CD8-positive, alpha-beta memory T cell (primary cell): ENCODE measurements at regions not wholly inside any gene's neighbourhood (a gene's known extent, or its start where the extent isn't known, plus 50 kb on each side); places are given as distances from the start of the nearest gene placed in this dataset.

Source experiments
- CTCF ChIA-PET: fragments of 350-600 bp; sonication (Branson Sonifier 250); formaldehyde crosslinking; loops from one replicate; lab custom pipeline; 2021; ENCODE audit warnings: antibody characterized with exemption; lab: Charles Lee
- POLR2A ChIA-PET: fragments of 350-600 bp; sonication (Branson Sonifier 250); formaldehyde crosslinking; loops from one replicate; lab custom pipeline; 2021; ENCODE audit warnings: antibody characterized with exemption; lab: Charles Lee
- DNase-seq, 5 donors: peaks; one replicate each; pipeline versions ENCODE4 v3.0.0 to v3.0.0-alpha.2; 2020 to 2022; ENCODE audit warnings: mixed read lengths in 1 of 5
- H3K27ac ChIP-seq: one replicate; pipeline ENCODE4 v1.7.0; 2013; ENCODE audit warnings: low read depth, mild to moderate bottlenecking, low read length, moderate library complexity
- H3K27me3 ChIP-seq: 2 replicates; pipeline ENCODE4 v1.7.0; 2013; ENCODE audit warnings: low read length, mild to moderate bottlenecking; ENCODE audit not compliant: insufficient read depth, poor library complexity, severe bottlenecking
- H3K36me3 ChIP-seq: 2 replicates; pipeline ENCODE4 v1.7.0; 2013; ENCODE audit warnings: mild to moderate bottlenecking, low read length, moderate library complexity; ENCODE audit not compliant: insufficient read depth
- H3K4me1 ChIP-seq: 2 replicates; pipeline ENCODE4 v1.7.0; 2013; ENCODE audit warnings: mild to moderate bottlenecking, low read length, moderate library complexity; ENCODE audit not compliant: insufficient read depth
- H3K4me3 ChIP-seq: 2 replicates; pipeline ENCODE4 v1.7.0; 2013; ENCODE audit warnings: mild to moderate bottlenecking, low read length
- H3K9me3 ChIP-seq: 2 replicates; pipeline ENCODE4 v1.7.0; 2013; ENCODE audit warnings: mild to moderate bottlenecking, low read length
- H3K27ac Mint-ChIP-seq, 8 donors: one replicate each; pipeline ENCODE4 v1.8.0; 2020 to 2021; ENCODE audit warnings: mixed read lengths in 8 of 8, mild to moderate bottlenecking in 6 of 8, inconsistent platforms in 3 of 8, moderate library complexity in 3 of 8
- H3K27me3 Mint-ChIP-seq, 2 donors: one replicate each; pipeline ENCODE4 v1.8.0; 2020 to 2021; ENCODE audit warnings: mixed read lengths in 2 of 2, mild to moderate bottlenecking in 1 of 2, moderate library complexity in 1 of 2
- H3K36me3 Mint-ChIP-seq, 3 donors: one replicate each; pipeline ENCODE4 v1.8.0; 2020 to 2021; ENCODE audit warnings: mixed read lengths in 3 of 3, inconsistent platforms in 1 of 3, mild to moderate bottlenecking in 1 of 3
- H3K4me1 Mint-ChIP-seq, 3 donors: one replicate each; pipeline ENCODE4 v1.8.0; 2020 to 2021; ENCODE audit warnings: mixed read lengths in 3 of 3, inconsistent platforms in 1 of 3, mild to moderate bottlenecking in 1 of 3
- H3K4me3 Mint-ChIP-seq, 7 donors: one replicate each; pipeline ENCODE4 v1.8.0; 2020 to 2021; ENCODE audit warnings: mixed read lengths in 7 of 7, mild to moderate bottlenecking in 6 of 7, moderate library complexity in 4 of 7, inconsistent platforms in 2 of 7
- H3K9me3 Mint-ChIP-seq, 5 donors: one replicate each; pipeline ENCODE4 v1.8.0; 2020 to 2022; ENCODE audit warnings: mixed read lengths in 5 of 5, mild to moderate bottlenecking in 3 of 5, moderate library complexity in 2 of 5, inconsistent platforms in 1 of 5

DNA sequence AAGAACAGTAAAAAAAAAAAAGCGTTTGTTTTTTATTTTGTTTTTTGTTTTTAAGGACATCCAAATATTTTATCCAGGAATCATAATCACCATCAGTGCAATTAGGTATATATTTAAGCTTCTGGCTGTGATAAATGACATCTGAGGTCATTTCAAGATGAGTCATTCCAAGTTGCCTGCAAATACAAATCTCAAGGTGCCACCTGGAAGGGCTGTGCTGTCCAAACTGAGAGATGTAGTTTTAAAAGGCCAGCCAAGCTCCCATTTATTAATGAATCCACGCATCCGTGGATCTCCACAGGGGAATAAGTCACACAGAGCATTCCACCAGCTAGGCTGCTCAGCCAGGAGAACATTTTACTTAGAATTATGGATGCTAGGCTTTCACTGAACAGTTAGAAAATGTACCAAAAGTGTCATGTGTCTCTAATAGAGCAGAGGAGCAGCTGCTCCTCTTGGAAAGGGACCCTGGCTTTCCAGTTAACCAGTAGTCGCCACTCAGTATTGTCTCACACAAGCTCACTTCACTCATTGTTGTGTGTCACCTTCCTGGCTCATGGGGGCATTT, 1151.4 kb upstream of the TMEM132C start:
- Mint-ChIP-seq H3K4me3 (no peak overlapping the region), H3K9me3 (no peaks in the 10 kb centered on the region), H3K4me1 (no peaks in the 10 kb centered on the region), H3K27ac (no peak overlapping the region), H3K36me3 (no peaks in the 10 kb centered on the region), H3K27me3 (peaks cover 7 to 55% of the 10 kb centered on the region in 2 donors)
- CTCF ChIA-PET, result no interaction called here
- no peaks in the 10 kb centered on the region for H3K36me3 ChIP-seq
- no peaks in the 10 kb centered on the region for H3K27me3 ChIP-seq
- no peak for DNase-seq
- H3K27ac ChIP-seq, result no peak overlapping the region
- H3K9me3 ChIP-seq, result no peaks in the 10 kb centered on the region
- no peak overlapping the region for H3K4me3 ChIP-seq
- POLR2A ChIA-PET, result no interaction called here
- H3K4me1 ChIP-seq, result no peaks in the 10 kb centered on the region

DNA sequence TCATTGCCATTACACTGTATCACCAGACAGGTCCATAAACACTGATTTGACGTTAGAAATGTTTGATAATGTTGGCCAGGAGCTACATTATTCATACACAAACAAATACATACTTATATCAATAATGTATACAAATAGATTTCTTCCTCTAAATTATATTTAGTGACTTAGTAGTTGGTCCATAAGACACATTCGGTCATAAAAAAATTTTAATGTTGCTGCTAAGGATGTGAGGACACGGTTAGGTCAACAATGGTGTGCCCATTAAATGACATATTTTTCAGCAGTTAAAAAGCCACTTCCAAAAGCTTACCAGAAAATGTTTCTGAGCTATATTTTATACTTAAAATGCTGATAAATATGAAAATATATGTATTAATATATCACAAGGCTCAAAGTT, 1148.7 kb upstream of the TMEM132C start:
- H3K9me3 ChIP-seq, result no peaks in the 10 kb centered on the region
- ChIA-PET CTCF (no interaction called here), POLR2A (no interaction called here)
- H3K4me3 Mint-ChIP-seq, result no peak overlapping the region
- H3K4me3 ChIP-seq, result no peak overlapping the region
- no peaks in the 10 kb centered on the region for H3K4me1 ChIP-seq
- H3K36me3 ChIP-seq, result no peaks in the 10 kb centered on the region
- H3K27me3 Mint-ChIP-seq, result peaks cover 5 to 45% of the 10 kb centered on the region in 2 donors
- DNase-seq, result no peak
- no peaks in the 10 kb centered on the region for H3K27me3 ChIP-seq
- no peak overlapping the region for H3K27ac Mint-ChIP-seq
- no peaks in the 10 kb centered on the region for H3K36me3 Mint-ChIP-seq
- H3K27ac ChIP-seq, result no peak overlapping the region
- H3K9me3 Mint-ChIP-seq, result no peaks in the 10 kb centered on the region
- no peaks in the 10 kb centered on the region for H3K4me1 Mint-ChIP-seq

DNA sequence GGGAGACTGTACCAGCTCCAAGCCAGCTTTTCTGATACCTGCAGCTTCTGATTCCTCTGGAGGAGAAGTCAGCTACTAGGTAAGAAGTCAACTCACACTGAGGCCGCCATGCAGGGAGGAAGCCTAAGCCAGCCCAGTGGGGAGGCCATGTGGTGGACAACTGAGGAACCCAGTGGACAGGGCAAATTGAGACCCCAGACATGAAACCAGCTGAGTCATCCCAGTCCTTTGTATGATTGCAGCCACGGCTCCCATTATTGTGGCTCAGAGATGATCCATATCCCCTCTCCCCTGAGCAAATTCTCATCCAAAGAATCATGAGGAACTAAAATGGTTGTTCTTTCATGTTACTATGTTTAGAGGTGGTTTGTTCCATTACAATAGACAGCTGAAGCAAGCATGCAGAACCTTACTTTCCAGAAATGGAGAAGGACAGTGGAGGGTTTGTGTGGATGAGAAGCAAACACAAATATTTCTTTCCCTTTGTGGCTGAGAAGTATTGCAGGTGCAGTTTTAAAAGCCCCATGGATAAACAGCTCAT, 1147.3 kb upstream of the TMEM132C start:
- H3K9me3 Mint-ChIP-seq, result no peaks in the 10 kb centered on the region
- H3K4me1 ChIP-seq, result no peaks in the 10 kb centered on the region
- no peak overlapping the region for H3K4me3 Mint-ChIP-seq
- H3K9me3 ChIP-seq, result no peaks in the 10 kb centered on the region
- no peaks in the 10 kb centered on the region for H3K36me3 ChIP-seq
- no peaks in the 10 kb centered on the region for H3K27me3 ChIP-seq
- ChIA-PET POLR2A (no interaction called here), CTCF (interaction anchor here (1.5 kb wide), 1 partner anchor 262 kb away, joined by 4 read pairs; no protein-coding TSS in a partner anchor)
- no peaks in the 10 kb centered on the region for H3K4me1 Mint-ChIP-seq
- DNase-seq, result no peak
- H3K36me3 Mint-ChIP-seq, result no peaks in the 10 kb centered on the region
- no peak overlapping the region for H3K27ac Mint-ChIP-seq
- H3K27ac ChIP-seq, result no peak overlapping the region
- no peak overlapping the region for H3K4me3 ChIP-seq
- H3K27me3 Mint-ChIP-seq, result peaks cover 5 to 42% of the 10 kb centered on the region in 2 donors

DNA sequence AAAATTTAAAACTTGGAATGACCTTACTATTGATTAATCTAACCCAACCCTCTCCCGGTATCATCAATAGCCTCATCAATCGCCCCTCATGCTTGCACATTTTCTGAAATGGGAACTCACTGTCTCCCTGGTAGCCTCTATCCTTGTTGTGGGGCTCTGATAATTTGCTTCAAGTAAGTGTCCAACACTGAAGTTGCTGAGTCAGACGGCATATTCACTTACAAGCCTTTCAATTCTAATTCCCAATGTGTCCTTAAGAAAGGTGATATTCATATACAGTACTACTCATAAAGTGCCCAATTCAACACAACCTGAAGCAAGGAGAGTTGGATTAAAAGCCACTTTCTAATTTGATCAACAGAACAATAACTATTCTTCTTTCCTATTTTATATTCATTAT, 1146.1 kb upstream of the TMEM132C start:
- no peak overlapping the region for H3K4me3 Mint-ChIP-seq
- H3K4me1 ChIP-seq, result no peaks in the 10 kb centered on the region
- no peaks in the 10 kb centered on the region for H3K9me3 Mint-ChIP-seq
- H3K9me3 ChIP-seq, result no peaks in the 10 kb centered on the region
- peaks cover 5 to 34% of the 10 kb centered on the region in 2 donors for H3K27me3 Mint-ChIP-seq
- CTCF ChIA-PET, result no interaction called here
- H3K4me3 ChIP-seq, result no peak overlapping the region
- H3K27ac Mint-ChIP-seq, result no peak overlapping the region
- no peak for DNase-seq
- H3K36me3 ChIP-seq, result no peaks in the 10 kb centered on the region
- no peaks in the 10 kb centered on the region for H3K36me3 Mint-ChIP-seq
- H3K4me1 Mint-ChIP-seq, result peaks cover 0 to 4% (median 0%) of the 10 kb centered on the region in 3 donors
- no peaks in the 10 kb centered on the region for H3K27me3 ChIP-seq
- no peak overlapping the region for H3K27ac ChIP-seq
- POLR2A ChIA-PET, result no interaction called here

DNA sequence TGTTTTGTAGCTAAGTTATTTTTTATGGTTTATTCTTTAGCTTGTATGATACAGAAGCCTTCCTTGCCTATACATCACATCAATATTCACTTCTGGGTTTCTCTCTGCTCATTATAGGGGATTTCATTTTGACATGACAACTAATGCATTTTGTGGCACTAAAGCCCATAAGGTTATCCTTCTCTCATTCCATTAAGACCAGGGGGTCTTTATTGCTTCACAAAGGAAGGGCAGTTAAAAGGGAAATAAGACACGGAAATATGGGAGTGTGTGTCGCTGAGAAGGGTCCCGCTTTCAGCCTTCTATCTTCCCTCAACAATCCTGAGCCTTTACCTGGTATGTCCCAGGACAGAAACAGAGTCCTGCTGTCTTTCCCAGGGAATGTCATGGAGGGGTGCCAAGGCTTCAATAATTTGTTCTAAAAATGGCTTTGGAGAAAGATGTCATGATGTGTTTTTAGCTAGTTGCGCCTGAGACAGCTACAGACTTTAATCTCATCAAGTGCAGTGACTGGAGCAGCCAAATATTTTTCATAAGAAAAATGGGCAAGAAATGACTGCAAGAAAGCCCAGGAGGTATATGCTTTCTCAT, 1145.4 kb upstream of the TMEM132C start:
- Mint-ChIP-seq H3K36me3 (no peaks in the 10 kb centered on the region), H3K27ac (no peak overlapping the region), H3K27me3 (peaks cover 4 to 27% of the 10 kb centered on the region in 2 donors), H3K4me3 (no peak overlapping the region), H3K4me1 (peaks cover 0 to 5% (median 0%) of the 10 kb centered on the region in 3 donors), H3K9me3 (no peaks in the 10 kb centered on the region)
- Histone ChIP-seq H3K4me1 (no peaks in the 10 kb centered on the region), H3K36me3 (no peaks in the 10 kb centered on the region), H3K4me3 (no peak overlapping the region), H3K27ac (no peak overlapping the region), H3K27me3 (no peaks in the 10 kb centered on the region), H3K9me3 (no peaks in the 10 kb centered on the region)
- CTCF ChIA-PET, result no interaction called here
- no peak for DNase-seq
- POLR2A ChIA-PET, result no interaction called here

DNA sequence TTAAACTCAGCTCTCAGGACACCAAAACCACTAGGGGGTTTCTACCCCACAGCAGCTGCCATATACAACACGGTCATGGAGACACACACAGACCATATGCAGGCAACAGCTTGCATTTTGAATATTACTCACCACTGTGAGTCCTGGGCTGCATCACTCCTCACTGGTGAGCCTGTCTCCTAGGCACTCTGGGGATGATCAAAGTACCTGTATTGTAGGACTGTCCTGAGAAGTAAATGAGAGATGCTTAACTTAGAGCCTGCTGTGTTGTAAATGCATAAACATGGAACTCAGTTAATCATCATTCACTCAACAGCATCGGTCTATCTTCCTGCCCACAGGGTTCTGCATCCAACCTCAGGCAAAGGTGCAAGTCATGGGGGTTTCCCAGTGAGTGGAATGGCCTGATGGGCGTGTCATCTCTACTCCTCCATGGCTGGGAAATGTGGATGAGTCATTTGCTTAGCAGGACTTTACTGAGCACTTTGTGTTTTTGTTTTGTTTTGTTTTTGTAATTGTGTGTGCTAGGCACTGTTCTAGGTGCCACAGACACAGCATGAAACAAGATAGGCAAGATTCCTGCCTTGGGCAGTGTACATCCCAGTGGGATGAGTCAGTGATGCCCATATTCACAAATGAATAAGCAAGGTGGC, 1141.2 kb upstream of the TMEM132C start:
- DNase-seq, result no peak
- CTCF ChIA-PET, result no interaction called here
- Histone ChIP-seq H3K9me3 (no peaks in the 10 kb centered on the region), H3K4me1 (no peaks in the 10 kb centered on the region), H3K4me3 (no peak overlapping the region), H3K27me3 (no peaks in the 10 kb centered on the region), H3K36me3 (no peaks in the 10 kb centered on the region), H3K27ac (peak overlapping the region; percentile 14)
- no peaks in the 10 kb centered on the region for H3K9me3 Mint-ChIP-seq
- H3K4me3 Mint-ChIP-seq, result no peak overlapping the region
- POLR2A ChIA-PET, result no interaction called here
- H3K27me3 Mint-ChIP-seq, result peaks cover 1 to 14% of the 10 kb centered on the region in 2 donors
- no peaks in the 10 kb centered on the region for H3K36me3 Mint-ChIP-seq
- H3K4me1 Mint-ChIP-seq, result peaks cover 0 to 5% (median 0%) of the 10 kb centered on the region in 3 donors
- no peak overlapping the region for H3K27ac Mint-ChIP-seq

DNA sequence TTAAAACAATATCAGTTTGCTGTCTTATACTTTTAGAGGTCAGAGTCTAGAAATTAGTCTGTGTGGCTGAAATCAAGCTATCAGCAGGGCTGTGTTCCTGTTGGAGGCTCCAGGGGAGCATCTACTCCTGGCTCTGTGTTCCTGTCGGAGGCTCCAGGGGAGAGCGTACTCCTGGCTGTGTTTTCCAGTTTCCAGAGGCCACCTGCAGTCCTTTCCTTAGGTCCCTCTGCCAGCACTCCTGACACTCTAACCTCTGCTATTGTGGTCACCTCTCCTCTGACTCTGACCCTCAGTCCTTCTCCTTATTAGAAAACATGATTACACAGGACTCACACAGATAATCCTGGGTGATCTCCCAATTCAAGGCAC, 1140.7 kb upstream of the TMEM132C start:
- no peak for DNase-seq
- H3K27ac ChIP-seq, result peak overlapping the region; percentile 14
- H3K36me3 ChIP-seq, result no peaks in the 10 kb centered on the region
- POLR2A ChIA-PET, result no interaction called here
- H3K36me3 Mint-ChIP-seq, result no peaks in the 10 kb centered on the region
- no peaks in the 10 kb centered on the region for H3K9me3 ChIP-seq
- H3K4me1 Mint-ChIP-seq, result peaks cover 0 to 5% (median 0%) of the 10 kb centered on the region in 3 donors
- H3K27me3 Mint-ChIP-seq, result peaks cover 1 to 17% of the 10 kb centered on the region in 2 donors
- no peak overlapping the region for H3K4me3 ChIP-seq
- H3K4me1 ChIP-seq, result no peaks in the 10 kb centered on the region
- no peaks in the 10 kb centered on the region for H3K9me3 Mint-ChIP-seq
- no peak overlapping the region for H3K27ac Mint-ChIP-seq
- H3K4me3 Mint-ChIP-seq, result no peak overlapping the region
- no peaks in the 10 kb centered on the region for H3K27me3 ChIP-seq
- CTCF ChIA-PET, result no interaction called here

DNA sequence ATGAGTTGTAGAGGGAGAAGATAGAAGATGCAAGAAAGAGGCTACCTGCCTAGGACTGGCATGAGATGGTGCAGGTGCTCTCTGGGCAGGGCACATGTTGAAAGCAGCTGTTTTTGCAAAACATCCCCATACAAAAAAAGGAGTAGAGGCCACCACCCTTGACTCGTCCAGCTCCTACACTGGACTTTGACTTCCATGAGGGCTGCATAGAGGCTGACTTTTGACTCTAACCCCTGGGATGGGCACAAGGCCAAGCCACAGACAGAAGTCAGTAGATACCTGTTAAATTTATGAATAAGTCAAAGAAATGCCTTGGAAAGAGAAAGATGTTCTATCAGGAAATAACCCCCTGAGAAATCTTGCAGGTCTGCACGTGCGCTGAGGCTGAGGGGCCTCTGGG, 1139.1 kb upstream of the TMEM132C start:
- H3K4me1 ChIP-seq, result no peaks in the 10 kb centered on the region
- H3K27me3 ChIP-seq, result no peaks in the 10 kb centered on the region
- Mint-ChIP-seq H3K9me3 (no peaks in the 10 kb centered on the region), H3K27me3 (peaks cover 1 to 13% of the 10 kb centered on the region in 2 donors), H3K4me3 (no peak overlapping the region), H3K27ac (no peak overlapping the region), H3K36me3 (no peaks in the 10 kb centered on the region), H3K4me1 (peaks cover 0 to 5% (median 0%) of the 10 kb centered on the region in 3 donors)
- no peaks in the 10 kb centered on the region for H3K9me3 ChIP-seq
- H3K36me3 ChIP-seq, result no peaks in the 10 kb centered on the region
- CTCF ChIA-PET, result no interaction called here
- no peak overlapping the region for H3K27ac ChIP-seq
- no peak overlapping the region for H3K4me3 ChIP-seq
- DNase-seq, result no peak
- POLR2A ChIA-PET, result no interaction called here
